Activated T-cell treated with anti-CD3 and anti-CD28 coated beads, Interleukin-2, amount 50 U/mL, for 72 hours (primary cell): ENCODE measurements at regions not wholly inside any gene's neighbourhood (a gene's known extent, or its start where the extent isn't known, plus 50 kb on each side); places are given as distances from the start of the nearest gene placed in this dataset.

Experiments
- ATAC-seq, 2 donors: fragments of 150-1000 bp; cut with Tn5 transposase; replicated peaks in 1 of 2; 2 replicates each; pipeline ENCODE4 v1.10.0; 2021; ENCODE audit warnings: moderate library complexity in 2 of 2, mild to moderate bottlenecking in 1 of 2
- DNase-seq, 2 donors: peaks; one replicate each; pipeline ENCODE4 v3.0.0; 2021 to 2022; ENCODE audit warnings: mixed read lengths in 1 of 2
- H3K27ac Mint-ChIP-seq: one replicate; pipeline ENCODE4 v1.8.0; 2022; ENCODE audit warnings: mild to moderate bottlenecking, moderate library complexity, mixed read lengths
- H3K27me3 Mint-ChIP-seq: one replicate; pipeline ENCODE4 v1.8.0; 2022; ENCODE audit warnings: low read depth, mixed read lengths
- H3K36me3 Mint-ChIP-seq, 2 donors: one replicate each; pipeline ENCODE4 v1.8.0; 2022; ENCODE audit warnings: mixed read lengths in 2 of 2, mild to moderate bottlenecking in 1 of 2; ENCODE audit not compliant: insufficient read depth in 2 of 2
- H3K4me1 Mint-ChIP-seq: one replicate; pipeline ENCODE4 v1.8.0; 2022; ENCODE audit warnings: low read depth, mixed read lengths
- H3K4me3 Mint-ChIP-seq, 2 donors: one replicate each; pipeline ENCODE4 v1.8.0; 2022; ENCODE audit warnings: mild to moderate bottlenecking in 2 of 2, mixed read lengths in 2 of 2, moderate library complexity in 2 of 2
- H3K9me3 Mint-ChIP-seq, 2 donors: one replicate each; pipeline ENCODE4 v1.8.0; 2022; ENCODE audit warnings: mixed read lengths in 2 of 2

DNA sequence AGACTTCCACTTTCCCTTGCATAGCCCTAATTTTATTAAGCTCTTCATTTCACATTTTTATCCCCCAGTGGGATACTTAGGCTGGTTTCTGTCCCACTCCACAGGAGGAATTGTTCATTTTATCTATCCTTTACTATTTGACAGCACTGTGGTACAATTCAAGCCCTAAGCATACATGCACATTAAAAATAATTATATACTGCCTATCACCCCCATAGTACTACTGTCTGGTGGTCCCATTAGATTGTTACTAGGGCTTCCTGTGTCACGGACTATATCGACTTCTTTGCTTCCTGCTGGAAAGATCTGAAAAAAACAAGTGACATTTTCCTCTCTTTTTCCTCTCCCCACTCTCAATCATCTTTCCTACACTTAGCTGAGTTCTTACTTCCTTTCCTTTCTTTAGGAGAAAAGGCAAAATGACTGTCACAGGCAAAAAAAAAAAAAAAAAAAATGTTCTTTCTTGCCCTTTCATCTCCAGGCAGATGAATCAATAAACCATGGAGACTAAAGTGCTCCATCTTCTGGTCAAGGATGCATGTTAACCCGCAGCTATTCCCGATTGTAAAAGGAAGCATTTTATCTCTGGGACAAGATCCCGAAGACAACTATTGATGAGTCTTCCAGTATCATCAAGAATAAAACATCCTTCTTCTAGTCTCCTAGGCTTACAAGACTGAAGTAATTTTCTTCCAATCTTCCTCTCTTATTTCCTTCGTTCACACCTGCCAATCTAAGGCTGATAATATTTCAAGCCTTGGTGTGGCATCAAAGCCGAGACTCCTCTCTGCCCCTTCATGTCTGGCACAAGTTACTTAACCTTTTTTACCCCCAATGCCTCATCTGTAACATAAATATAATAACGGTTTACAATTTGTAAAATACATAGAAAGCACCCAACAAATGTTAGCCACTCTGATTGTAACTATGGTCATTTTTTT, 94.4 kb upstream of the PLEKHG7 start:
- Mint-ChIP-seq H3K9me3 (peaks cover 0 to 1% of the 10 kb centered on the region in 2 donors), H3K36me3 (peaks cover 0 to under 1% of the 10 kb centered on the region in 2 donors), H3K4me3 (peak overlapping the region in 1 of 2 donors; percentile 84), H3K27me3 (no peaks in the 10 kb centered on the region), H3K4me1 (peaks cover 27% of the 10 kb centered on the region), H3K27ac (peak overlapping the region; percentile 65)
- ATAC-seq = no peak
- no peak for DNase-seq

DNA sequence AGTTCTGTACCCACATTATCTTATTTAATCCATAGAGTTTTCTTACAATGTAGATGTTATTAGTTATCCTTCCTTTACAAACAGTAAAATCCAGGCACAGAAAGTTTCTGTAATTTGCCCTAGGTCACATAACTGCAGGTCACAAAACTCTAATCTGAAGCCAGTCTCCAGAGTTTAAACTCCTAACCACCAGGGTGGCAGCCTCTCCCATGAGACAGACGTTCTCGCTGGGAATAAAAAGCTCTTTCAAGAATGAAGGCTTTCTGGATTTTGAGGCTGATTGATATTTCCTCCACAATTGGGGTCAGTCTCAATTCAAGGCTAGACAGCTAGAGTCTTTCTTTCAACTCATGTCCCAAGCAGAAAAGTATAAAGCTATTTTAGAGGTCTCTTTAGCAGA, 95.8 kb upstream of the PLEKHG7 start:
- DNase-seq (no peak), ATAC-seq (no peak)
- Mint-ChIP-seq H3K27me3 (no peaks in the 10 kb centered on the region), H3K9me3 (peaks cover 2 to 5% of the 10 kb centered on the region in 2 donors), H3K4me1 (peaks cover 22% of the 10 kb centered on the region), H3K36me3 (peaks cover 0 to 7% of the 10 kb centered on the region in 2 donors), H3K4me3 (no peak overlapping the region), H3K27ac (no peak overlapping the region)

DNA sequence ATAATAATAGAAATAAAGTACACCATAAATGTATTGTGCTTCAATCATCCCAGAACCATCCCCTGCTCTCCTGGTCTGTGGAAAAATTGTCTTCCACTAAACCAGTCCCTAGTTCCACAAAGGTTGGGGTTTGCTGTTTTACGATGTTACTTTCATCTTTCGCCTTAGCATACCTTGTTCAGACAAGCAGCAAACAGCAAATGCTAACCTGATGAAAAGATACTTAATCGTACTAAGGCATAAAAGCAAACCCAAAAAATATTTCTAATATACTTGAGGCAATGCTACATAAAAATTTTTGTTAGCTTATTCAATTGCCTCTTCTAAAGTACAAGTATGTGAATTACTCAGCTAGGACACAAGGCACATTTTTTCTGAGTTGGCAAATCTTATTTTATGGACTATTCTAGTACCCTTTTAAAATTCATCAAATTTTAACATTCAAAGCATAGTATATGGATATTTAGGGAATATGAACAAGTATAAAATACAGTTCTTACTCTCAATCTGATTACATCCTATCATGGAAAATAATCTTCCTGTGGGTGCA, 97.1 kb upstream of the PLEKHG7 start:
- ATAC-seq (no peak), DNase-seq (no peak)
- Mint-ChIP-seq H3K9me3 (peaks cover 8 to 12% of the 10 kb centered on the region in 2 donors), H3K27ac (no peak overlapping the region), H3K36me3 (peaks cover 6 to 15% of the 10 kb centered on the region in 2 donors), H3K27me3 (no peaks in the 10 kb centered on the region), H3K4me1 (peaks cover 22% of the 10 kb centered on the region), H3K4me3 (no peak overlapping the region)

DNA sequence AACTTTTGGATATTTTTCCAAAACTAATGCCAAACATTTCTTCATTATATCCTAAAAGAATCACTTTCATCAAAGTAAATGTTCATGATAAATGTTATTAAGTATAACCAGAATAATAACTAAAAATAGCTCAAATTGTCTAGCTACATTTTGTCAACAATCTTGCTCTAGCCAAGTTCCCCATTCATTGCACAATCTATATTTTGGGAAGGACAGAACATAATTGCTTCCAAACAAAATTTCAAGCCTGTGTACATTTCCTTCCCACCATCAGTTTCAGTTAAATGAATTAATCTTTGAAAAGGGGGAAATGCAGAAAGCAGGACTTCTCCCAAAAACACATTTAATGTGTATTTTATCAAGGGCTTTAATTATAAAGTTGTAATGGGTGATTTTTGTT, 98.0 kb upstream of the PLEKHG7 start:
- peaks cover 10 to 14% of the 10 kb centered on the region in 2 donors for H3K9me3 Mint-ChIP-seq
- H3K36me3 Mint-ChIP-seq = peaks cover 7 to 20% of the 10 kb centered on the region in 2 donors
- no peak overlapping the region for H3K27ac Mint-ChIP-seq
- H3K4me3 Mint-ChIP-seq = no peak overlapping the region
- DNase-seq (no peak), ATAC-seq (no peak)
- no peaks in the 10 kb centered on the region for H3K27me3 Mint-ChIP-seq
- peaks cover 22% of the 10 kb centered on the region for H3K4me1 Mint-ChIP-seq

DNA sequence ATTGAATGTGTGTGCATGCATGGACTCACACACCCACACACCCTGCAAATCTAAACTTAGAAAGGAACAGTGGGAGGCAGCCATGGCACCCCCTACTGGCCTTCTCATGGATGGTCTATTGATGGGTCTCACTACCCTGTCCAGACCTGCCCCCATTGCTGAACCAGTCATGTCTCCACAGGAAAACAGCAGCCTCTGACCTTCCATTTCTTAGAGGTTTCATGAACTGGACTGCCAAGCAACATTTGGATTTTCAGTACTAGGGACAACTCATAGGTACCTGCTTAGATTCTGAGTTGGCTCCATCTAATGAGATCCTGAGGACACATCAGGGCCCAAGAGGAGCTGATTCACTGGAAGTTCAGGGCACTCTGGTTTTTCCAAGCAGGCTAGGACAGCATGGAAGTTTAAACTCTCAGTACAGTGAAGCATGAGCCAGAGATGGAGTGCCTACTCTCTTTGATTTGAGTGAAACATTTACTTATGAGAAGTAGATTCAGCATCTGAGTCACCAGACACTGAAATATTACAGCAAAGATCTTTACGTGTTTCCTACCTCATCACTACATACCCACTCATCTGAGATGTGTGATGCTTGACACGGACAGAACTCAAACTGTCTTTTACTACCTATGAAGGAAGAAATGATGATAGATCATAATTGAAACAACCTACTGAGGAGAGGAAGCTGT, 98.9 kb upstream of the PLEKHG7 start:
- DNase-seq (peak in 1 of 2 donors; percentile 10), ATAC-seq (peak; percentile 96 to 98)
- Mint-ChIP-seq H3K36me3 (peaks cover 12 to 29% of the 10 kb centered on the region in 2 donors), H3K27ac (peak overlapping the region; percentile 85), H3K27me3 (no peaks in the 10 kb centered on the region), H3K4me1 (peaks cover 26% of the 10 kb centered on the region), H3K4me3 (peak overlapping the region in 1 of 2 donors; percentile 25), H3K9me3 (peaks cover 18% of the 10 kb centered on the region in 2 donors)

DNA sequence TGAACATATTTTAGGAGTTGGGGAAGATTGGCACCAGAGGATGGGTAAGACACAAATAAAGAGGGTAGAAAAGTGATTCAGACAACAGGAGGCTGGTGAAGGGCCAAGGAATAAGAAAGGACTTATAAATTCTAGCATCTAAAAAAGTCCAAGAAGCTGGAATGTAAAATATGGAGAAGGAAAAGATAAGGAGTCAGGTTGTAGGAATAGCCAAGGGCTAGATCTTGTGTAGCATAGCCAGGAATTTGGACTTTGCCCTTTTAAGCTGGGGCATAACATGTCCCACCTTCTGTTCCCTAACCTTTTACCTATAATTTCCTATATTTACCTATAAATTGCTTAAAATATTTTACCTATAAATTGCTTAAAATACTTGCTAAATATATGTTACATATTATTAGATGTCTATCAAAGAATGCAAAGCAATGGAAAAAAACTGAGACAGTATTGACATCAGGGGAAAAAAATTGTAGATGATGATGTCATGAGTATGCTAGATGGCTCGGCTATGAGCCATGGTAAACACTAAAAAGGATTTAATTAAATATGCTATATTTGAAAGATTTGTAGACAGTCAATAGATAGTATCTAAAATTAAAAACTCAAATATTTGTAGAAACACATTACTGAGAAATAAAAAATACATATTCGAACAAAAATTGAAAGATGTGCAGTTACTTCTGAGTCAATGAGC, 99.7 kb upstream of the PLEKHG7 start:
- Mint-ChIP-seq H3K27ac (peak overlapping the region; percentile 54), H3K9me3 (peaks cover 23% of the 10 kb centered on the region in 2 donors), H3K36me3 (peaks cover 12 to 34% of the 10 kb centered on the region in 2 donors), H3K27me3 (no peaks in the 10 kb centered on the region), H3K4me3 (peak overlapping the region in 1 of 2 donors; percentile 1), H3K4me1 (peaks cover 28% of the 10 kb centered on the region)
- ATAC-seq = no peak
- no peak for DNase-seq

DNA sequence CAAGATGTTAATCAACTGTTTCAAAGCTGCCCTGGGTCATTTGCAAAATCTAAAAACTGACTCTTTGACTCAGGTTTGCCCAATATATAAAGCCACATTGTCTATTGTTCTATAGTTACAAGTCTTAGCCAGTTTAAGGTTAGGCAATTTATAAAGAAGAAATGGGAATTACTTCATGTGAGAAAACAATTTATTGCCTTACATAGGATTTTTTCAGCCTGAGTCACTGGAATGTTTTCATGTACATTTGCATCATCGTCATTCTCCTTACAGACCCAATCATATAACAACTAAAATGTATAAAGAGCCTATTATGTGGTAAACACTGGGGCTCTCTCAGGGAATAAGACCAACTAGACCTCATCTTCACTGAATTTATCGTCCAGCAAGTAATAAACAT, 100.3 kb upstream of the PLEKHG7 start:
- H3K27me3 Mint-ChIP-seq = no peaks in the 10 kb centered on the region
- peaks cover 32% of the 10 kb centered on the region for H3K4me1 Mint-ChIP-seq
- DNase-seq (no peak), ATAC-seq (no peak)
- peak overlapping the region in 1 of 2 donors; percentile 1 for H3K4me3 Mint-ChIP-seq
- H3K9me3 Mint-ChIP-seq = peaks cover 23% of the 10 kb centered on the region in 2 donors
- peaks cover 12 to 34% of the 10 kb centered on the region in 2 donors for H3K36me3 Mint-ChIP-seq
- H3K27ac Mint-ChIP-seq = peak overlapping the region; percentile 6

DNA sequence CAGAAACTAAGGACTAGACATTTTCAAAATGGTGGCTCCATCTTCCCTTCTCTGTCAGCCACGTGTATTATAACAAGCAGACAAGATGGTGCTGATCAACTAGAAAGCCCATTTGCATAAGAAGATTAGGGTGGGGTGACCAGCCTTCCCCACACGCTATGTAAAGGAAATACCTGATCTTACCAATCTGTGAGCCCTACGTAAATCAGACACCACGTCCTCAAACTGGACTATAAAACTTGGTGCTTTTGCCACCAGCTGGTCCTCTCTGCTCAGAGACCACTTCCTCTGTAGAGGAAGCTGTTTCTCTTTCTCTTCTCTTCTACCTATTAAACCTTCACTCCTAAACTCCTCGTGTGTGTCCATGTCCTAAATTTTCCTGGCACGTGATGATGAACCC, 101.1 kb upstream of the PLEKHG7 start:
- H3K27me3 Mint-ChIP-seq = no peaks in the 10 kb centered on the region
- ATAC-seq (no peak), DNase-seq (no peak)
- no peak overlapping the region for H3K27ac Mint-ChIP-seq
- H3K4me3 Mint-ChIP-seq = no peak overlapping the region
- peaks cover 12 to 34% of the 10 kb centered on the region in 2 donors for H3K36me3 Mint-ChIP-seq
- H3K9me3 Mint-ChIP-seq = peaks cover 23% of the 10 kb centered on the region in 2 donors
- H3K4me1 Mint-ChIP-seq = peaks cover 40% of the 10 kb centered on the region

DNA sequence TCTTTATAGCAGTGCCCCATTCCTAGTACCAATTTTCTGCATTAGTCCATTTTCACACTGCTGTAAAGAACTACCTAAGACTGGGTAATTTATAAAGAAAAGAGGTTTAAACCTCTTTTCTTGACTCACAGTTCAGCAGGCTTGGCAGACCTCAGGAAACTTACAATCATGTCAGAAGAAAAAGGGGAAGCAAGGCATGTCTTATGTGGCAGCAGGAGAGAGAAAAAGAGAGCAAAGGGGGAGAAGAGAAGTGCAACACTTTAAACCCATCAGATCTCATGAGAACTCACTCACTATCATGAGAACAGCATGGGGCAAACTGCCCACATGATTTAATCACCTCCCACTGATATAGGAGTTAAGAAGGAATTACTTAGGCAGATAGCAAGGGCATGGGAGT, 101.6 kb upstream of the PLEKHG7 start:
- ATAC-seq = no peak
- Mint-ChIP-seq H3K4me3 (no peak overlapping the region), H3K27ac (no peak overlapping the region), H3K27me3 (no peaks in the 10 kb centered on the region), H3K4me1 (peaks cover 45% of the 10 kb centered on the region), H3K9me3 (peaks cover 23% of the 10 kb centered on the region in 2 donors), H3K36me3 (peaks cover 12 to 34% of the 10 kb centered on the region in 2 donors)
- DNase-seq = no peak

DNA sequence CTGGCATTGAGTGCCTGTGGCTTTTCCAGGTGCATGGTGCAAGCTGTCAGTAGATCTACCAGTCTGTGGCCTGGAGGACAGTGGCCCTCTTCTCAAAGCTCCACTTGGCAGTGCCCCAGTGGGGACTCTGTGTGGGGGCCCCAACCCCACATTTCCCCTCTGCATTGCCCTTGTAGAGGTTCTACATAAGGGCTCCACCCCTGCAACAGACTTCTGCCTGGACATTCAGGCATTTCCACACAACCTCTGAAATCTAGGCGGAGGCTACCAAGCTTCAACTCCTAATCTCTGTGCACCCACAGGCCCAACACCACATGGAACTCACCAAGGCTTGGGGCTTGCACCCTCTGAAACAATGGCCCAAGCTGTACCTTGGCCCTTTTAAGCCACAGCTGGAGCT, 102.7 kb upstream of the PLEKHG7 start:
- no peak for ATAC-seq
- Mint-ChIP-seq H3K4me1 (peaks cover 56% of the 10 kb centered on the region), H3K27me3 (no peaks in the 10 kb centered on the region)

DNA sequence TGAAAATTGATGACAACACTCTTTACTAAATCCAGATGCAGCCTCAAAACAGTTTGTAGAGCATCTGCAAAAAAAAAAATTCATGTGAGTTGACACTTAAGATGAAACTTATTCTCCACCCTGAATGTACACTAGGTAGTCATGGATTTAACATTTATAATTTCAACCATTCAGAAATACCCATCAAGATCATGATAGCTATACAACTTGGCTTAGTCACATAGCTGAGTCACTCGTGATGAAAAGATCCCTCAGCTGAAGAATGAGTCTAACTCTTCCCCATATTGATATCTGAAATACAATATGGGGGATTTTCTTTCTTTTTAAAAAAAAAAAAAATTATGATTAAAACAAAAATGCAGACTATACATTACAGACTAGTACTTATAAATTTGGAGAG, 104.8 kb upstream of the PLEKHG7 start:
- H3K9me3 Mint-ChIP-seq = peaks cover 24 to 25% of the 10 kb centered on the region in 2 donors
- H3K27me3 Mint-ChIP-seq = no peaks in the 10 kb centered on the region
- DNase-seq (peak in 1 of 2 donors; percentile 27), ATAC-seq (peak; percentile 55 to 61)
- peaks cover 69% of the 10 kb centered on the region for H3K4me1 Mint-ChIP-seq
- peaks cover 14 to 35% of the 10 kb centered on the region in 2 donors for H3K36me3 Mint-ChIP-seq
- peak overlapping the region in 1 of 2 donors; percentile 29 for H3K4me3 Mint-ChIP-seq
- peak overlapping the region; percentile 24 for H3K27ac Mint-ChIP-seq

More for the DNA sequence above, 102.7 kb upstream of the PLEKHG7 start:
- Mint-ChIP-seq H3K27ac (no peak overlapping the region), H3K4me3 (no peak overlapping the region), H3K36me3 (peaks cover 14 to 34% of the 10 kb centered on the region in 2 donors), H3K9me3 (peaks cover 23 to 24% of the 10 kb centered on the region in 2 donors)
- no peak for DNase-seq

DNA sequence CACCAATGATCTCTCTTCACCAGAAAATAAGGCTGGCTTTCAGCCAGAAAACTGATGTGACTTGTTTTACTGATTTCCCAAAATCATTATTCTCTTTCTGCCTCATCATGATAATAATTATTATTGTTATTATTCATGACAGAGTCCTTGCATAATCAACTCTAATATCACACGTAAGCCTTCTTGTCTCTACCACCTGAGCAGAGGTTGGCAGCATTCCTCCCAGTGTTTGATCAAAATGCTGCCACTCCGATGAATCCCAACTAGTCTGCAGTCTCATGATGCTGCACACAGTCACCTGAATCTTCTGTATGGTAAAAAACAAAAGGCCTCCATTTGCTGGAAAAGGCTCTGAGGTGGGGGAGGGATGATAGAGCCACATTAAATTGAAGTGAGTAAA, 105.7 kb upstream of the PLEKHG7 start:
- Mint-ChIP-seq H3K27me3 (no peaks in the 10 kb centered on the region), H3K9me3 (peaks cover 21 to 26% of the 10 kb centered on the region in 2 donors), H3K27ac (no peak overlapping the region), H3K4me3 (no peak overlapping the region), H3K4me1 (peaks cover 67% of the 10 kb centered on the region), H3K36me3 (peaks cover 14 to 31% of the 10 kb centered on the region in 2 donors)
- ATAC-seq (no peak), DNase-seq (no peak)
